Mesothelial cell of epicardium (in vitro differentiated cells): ENCODE measurements at regions not wholly inside any gene's neighbourhood (a gene's known extent, or its start where the extent isn't known, plus 50 kb on each side); places are given as distances from the start of the nearest gene placed in this dataset.

Experiments
- DNase-seq, 2 experiments: peaks; one replicate each; pipeline ENCODE4 v3.0.0; 2021; ENCODE audit warnings: low spot score in 2 of 2; ENCODE audit not compliant: unreplicated experiment in 2 of 2
- H3K27ac Mint-ChIP-seq: 2 replicates; pipeline ENCODE4 v1.8.0; 2021; ENCODE audit warnings: mixed read lengths
- H3K27me3 Mint-ChIP-seq: 2 replicates; pipeline ENCODE4 v1.8.0; 2021; ENCODE audit warnings: low read depth, mixed read lengths
- H3K36me3 Mint-ChIP-seq: 2 replicates; pipeline ENCODE4 v1.8.0; 2021; ENCODE audit warnings: mixed read lengths
- H3K4me1 Mint-ChIP-seq: 2 replicates; pipeline ENCODE4 v1.8.0; 2021; ENCODE audit warnings: mixed read lengths
- H3K4me3 Mint-ChIP-seq: 2 replicates; pipeline ENCODE4 v1.8.0; 2021; ENCODE audit warnings: mild to moderate bottlenecking, moderate library complexity, mixed read lengths
- H3K9me3 Mint-ChIP-seq: 2 replicates; pipeline ENCODE4 v1.8.0; 2021; ENCODE audit warnings: mixed read lengths
- TF ChIP-seq, protein P1 (sequence below): fragments of 200-600 bp; sonication (generic); IDR thresholded peaks from one replicate; pipeline ENCODE4 v1.5.0; 2021; ENCODE audit warnings: antibody characterized with exemption; ENCODE audit not compliant: unreplicated experiment

DNA sequence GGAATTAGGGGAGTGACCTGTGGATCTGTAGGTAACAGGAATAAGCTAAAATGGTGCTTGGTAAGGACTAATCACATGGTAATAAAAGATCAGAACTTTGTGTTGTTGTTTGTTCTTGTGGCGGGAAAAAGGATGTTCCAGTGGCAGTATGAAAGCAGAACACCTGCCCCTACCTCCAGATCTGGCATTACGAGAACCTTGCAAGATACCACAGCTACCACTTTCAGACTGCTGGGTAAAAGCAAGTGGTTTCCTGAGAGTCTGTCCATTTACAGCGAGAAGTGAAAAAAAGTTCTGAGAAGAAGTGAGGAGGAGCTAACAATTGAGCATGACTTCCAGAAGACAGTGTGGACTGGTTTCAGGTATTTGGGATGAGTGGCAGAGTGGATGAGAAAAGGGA lies 252.5 kb downstream of the TLE4 start:
- Mint-ChIP-seq H3K4me1 (no peaks in the 10 kb centered on the region), H3K36me3 (no peaks in the 10 kb centered on the region), H3K27me3 (peaks cover 11% of the 10 kb centered on the region), H3K4me3 (no peak overlapping the region), H3K27ac (no peak overlapping the region), H3K9me3 (peaks cover 8% of the 10 kb centered on the region)
- DNase-seq = no peak
- TF ChIP-seq, protein P1, sequence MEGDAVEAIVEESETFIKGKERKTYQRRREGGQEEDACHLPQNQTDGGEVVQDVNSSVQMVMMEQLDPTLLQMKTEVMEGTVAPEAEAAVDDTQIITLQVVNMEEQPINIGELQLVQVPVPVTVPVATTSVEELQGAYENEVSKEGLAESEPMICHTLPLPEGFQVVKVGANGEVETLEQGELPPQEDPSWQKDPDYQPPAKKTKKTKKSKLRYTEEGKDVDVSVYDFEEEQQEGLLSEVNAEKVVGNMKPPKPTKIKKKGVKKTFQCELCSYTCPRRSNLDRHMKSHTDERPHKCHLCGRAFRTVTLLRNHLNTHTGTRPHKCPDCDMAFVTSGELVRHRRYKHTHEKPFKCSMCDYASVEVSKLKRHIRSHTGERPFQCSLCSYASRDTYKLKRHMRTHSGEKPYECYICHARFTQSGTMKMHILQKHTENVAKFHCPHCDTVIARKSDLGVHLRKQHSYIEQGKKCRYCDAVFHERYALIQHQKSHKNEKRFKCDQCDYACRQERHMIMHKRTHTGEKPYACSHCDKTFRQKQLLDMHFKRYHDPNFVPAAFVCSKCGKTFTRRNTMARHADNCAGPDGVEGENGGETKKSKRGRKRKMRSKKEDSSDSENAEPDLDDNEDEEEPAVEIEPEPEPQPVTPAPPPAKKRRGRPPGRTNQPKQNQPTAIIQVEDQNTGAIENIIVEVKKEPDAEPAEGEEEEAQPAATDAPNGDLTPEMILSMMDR = no peak

DNA sequence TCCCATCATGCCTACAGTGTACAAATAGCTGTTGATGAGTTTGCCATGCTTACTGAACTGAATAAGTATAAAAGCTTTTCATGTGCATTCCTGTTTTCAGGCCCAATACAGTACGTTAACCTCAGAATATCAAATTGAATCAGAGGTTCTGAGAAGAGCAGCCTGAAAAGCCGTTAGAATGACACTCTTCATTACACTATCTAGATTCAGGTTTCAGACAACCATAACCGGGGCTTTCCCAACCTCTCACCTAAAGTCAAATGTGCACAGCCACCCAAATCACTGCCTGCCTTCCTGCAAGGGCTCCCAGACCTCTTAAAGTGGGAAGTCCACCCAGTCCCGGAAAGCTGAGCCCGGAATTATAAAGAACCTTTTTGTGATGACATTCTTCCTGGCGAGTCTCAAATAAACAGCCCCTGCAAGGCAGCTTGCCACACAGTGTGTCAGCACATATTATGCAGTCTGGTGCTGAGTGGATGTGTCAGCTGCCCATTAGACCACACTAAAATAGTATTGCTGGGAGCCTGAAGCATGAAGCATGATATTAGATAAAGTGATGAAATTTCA lies 245.8 kb downstream of the TLE4 start:
- Mint-ChIP-seq H3K4me1 (peaks cover 10% of the 10 kb centered on the region), H3K4me3 (no peak overlapping the region), H3K9me3 (peaks cover 4% of the 10 kb centered on the region), H3K27ac (no peak overlapping the region), H3K36me3 (no peaks in the 10 kb centered on the region), H3K27me3 (no peaks in the 10 kb centered on the region)
- no peak for DNase-seq
- TF ChIP-seq, protein P1 = no peak

DNA sequence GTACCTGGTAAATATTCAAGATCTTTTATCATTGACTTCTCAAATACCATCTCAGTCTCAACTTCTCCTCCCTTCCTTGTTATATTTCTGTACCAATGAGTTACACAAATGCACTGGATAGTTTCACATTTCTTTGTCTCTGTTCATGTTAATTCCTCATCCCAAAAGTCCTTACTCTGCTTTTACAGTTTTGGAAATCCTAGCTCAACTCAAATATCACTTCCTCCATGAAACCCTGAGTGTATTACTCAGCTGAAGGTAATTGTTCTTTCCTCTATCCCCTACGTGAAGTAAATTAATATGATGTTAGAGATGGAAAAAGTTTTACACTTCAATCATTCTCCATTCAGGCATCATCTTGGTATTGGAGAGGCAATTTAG lies 241.5 kb downstream of the TLE4 start:
- no peak for DNase-seq
- Mint-ChIP-seq H3K4me1 (peaks cover 23% of the 10 kb centered on the region), H3K9me3 (no peaks in the 10 kb centered on the region), H3K27me3 (no peaks in the 10 kb centered on the region), H3K4me3 (no peak overlapping the region), H3K27ac (no peak overlapping the region), H3K36me3 (no peaks in the 10 kb centered on the region)
- TF ChIP-seq, protein P1 = no peak

DNA sequence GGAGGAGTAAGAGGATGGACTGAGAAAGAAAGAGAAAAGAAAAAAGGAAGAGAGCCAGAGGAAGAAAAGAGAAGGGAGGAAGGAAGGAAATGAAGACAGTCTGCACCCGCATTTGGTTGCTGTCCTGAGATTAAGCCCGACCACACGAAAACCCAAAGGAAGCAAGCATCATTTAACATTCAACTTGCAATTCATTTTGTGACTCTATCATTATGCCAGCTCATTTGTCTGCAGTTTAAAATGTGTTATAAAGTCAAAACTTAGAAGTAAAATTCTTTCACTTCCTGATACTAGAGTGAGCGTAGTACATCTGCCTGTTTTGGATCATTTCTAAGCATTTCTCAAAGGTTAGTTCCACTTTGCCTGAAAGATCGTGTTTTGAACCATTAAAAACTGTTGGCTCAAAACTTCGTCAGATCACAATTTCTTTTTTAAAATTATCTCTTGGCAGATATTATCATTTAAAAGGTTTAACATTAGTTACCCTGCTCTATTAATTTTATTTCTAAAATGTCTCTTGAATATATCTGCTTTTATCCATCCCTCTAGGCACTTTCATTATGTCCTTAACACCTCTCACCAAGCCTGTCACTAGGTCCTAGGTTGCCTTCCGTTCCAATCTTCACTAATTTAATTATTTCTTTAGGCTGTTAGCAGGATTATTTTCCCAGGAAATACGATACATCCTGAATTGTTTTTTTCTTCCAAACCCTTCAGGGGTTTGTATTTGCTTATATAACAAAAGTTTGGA lies 240.9 kb downstream of the TLE4 start:
- no peak for DNase-seq
- Mint-ChIP-seq H3K4me3 (no peak overlapping the region), H3K9me3 (no peaks in the 10 kb centered on the region), H3K27me3 (no peaks in the 10 kb centered on the region), H3K27ac (no peak overlapping the region), H3K4me1 (peaks cover 20% of the 10 kb centered on the region), H3K36me3 (no peaks in the 10 kb centered on the region)
- TF ChIP-seq, protein P1 = no peak

DNA sequence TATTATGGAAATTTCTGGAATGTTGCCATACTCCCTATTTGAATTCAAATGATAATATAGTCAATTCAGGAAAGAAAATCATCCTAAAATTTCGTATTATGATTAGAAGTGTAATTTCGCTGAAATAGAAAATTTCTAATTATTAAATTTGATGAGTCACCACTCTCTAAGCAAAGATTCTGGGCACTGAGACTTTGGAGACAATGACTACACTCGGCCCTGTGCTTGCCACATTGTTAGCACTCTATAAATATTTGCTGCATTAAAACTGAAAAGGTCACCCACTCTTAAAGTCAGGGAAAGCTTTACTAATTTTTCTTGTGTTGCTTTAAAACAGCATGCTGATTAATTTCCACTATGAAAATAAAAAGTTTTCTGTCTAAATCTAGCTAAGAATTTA lies 240.3 kb downstream of the TLE4 start:
- no peak overlapping the region for H3K27ac Mint-ChIP-seq
- TF ChIP-seq, protein P1 = no peak
- H3K27me3 Mint-ChIP-seq = no peaks in the 10 kb centered on the region
- peaks cover 18% of the 10 kb centered on the region for H3K4me1 Mint-ChIP-seq
- DNase-seq = no peak
- H3K9me3 Mint-ChIP-seq = no peaks in the 10 kb centered on the region
- H3K4me3 Mint-ChIP-seq = no peak overlapping the region
- no peaks in the 10 kb centered on the region for H3K36me3 Mint-ChIP-seq
